Activated CD4-positive, alpha-beta memory T cell treated with anti-CD3 and anti-CD28 coated beads for 36 hours (primary cell): ENCODE measurements at regions not wholly inside any gene's neighbourhood (a gene's known extent, or its start where the extent isn't known, plus 50 kb on each side); places are given as distances from the start of the nearest gene placed in this dataset.
"Not testable (repeated sequence)": the region's sequence is repeated elsewhere in the genome, so short reads cannot be mapped to it uniquely, and the experiment has no call there.

Experiments used
- CTCF ChIA-PET: fragments of 350-600 bp; sonication (Branson Sonifier 250); formaldehyde crosslinking; loops from one replicate; lab custom pipeline; 2021; ENCODE audit warnings: antibody characterized with exemption, inconsistent platforms; lab: Charles Lee
- POLR2A ChIA-PET: fragments of 350-600 bp; sonication (Branson Sonifier 250); formaldehyde crosslinking; loops from one replicate; lab custom pipeline; 2021; ENCODE audit warnings: antibody characterized with exemption; lab: Charles Lee
- DNase-seq: peaks from one replicate; pipeline ENCODE4 v3.0.0-alpha.2; 2020
- H3K27ac Mint-ChIP-seq: one replicate; pipeline ENCODE4 v1.8.0; 2021; ENCODE audit warnings: mixed read lengths
- H3K27me3 Mint-ChIP-seq: one replicate; pipeline ENCODE4 v1.8.0; 2021; ENCODE audit warnings: mixed read lengths
- H3K36me3 Mint-ChIP-seq: one replicate; pipeline ENCODE4 v1.8.0; 2021; ENCODE audit warnings: mixed read lengths
- H3K4me1 Mint-ChIP-seq: one replicate; pipeline ENCODE4 v1.8.0; 2021; ENCODE audit warnings: low read depth, mixed read lengths
- H3K4me3 Mint-ChIP-seq: one replicate; pipeline ENCODE4 v1.8.0; 2021; ENCODE audit warnings: mild to moderate bottlenecking, mixed read lengths
- H3K9me3 Mint-ChIP-seq: one replicate; pipeline ENCODE4 v1.8.0; 2021; ENCODE audit warnings: mixed read lengths
- intact Hi-C: fragments of 100-400 bp; cut with micrococcal nuclease; formaldehyde crosslinking; loops from one replicate; pipeline ENCODE4 v1.15.1; 2023

GRCh38 chr18:39591649-39592048 lies 2026.1 kb upstream of the CELF4 start:
- ChIA-PET CTCF (no interaction called here), POLR2A (no interaction called here)
- Mint-ChIP-seq H3K27ac (no peak overlapping the region), H3K4me3 (no peak overlapping the region), H3K27me3 (no peaks in the 10 kb centered on the region), H3K36me3 (no peaks in the 10 kb centered on the region), H3K4me1 (no peaks in the 10 kb centered on the region), H3K9me3 (peaks cover 9% of the 10 kb centered on the region)
- intact Hi-C loops = no loop called here
- DNase-seq = no peak

DNA sequence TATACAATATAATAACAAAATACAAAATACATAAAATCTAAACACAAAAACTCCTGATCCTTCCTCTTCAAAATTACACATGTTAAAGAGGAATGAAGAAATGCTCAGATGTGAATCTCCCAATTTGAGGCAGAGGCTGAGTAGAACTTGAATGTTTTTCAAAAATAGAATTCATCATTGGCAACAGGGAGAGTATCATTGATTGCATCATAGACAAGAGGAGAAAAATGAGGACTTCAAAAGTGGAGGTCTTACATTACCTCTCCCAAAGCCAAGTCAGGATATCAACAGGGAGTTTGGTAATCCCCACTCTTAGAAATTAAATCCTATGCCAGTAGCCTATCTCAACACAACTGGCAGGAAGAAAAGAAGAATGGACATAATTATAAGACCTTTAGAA lies 2023.9 kb upstream of the CELF4 start:
- H3K27ac Mint-ChIP-seq = no peak overlapping the region
- DNase-seq = no peak
- H3K4me3 Mint-ChIP-seq = no peak overlapping the region
- peaks cover 13% of the 10 kb centered on the region for H3K9me3 Mint-ChIP-seq
- H3K27me3 Mint-ChIP-seq = no peaks in the 10 kb centered on the region
- no peaks in the 10 kb centered on the region for H3K36me3 Mint-ChIP-seq
- intact Hi-C loops = no loop called here
- ChIA-PET POLR2A (no interaction called here), CTCF (no interaction called here)
- H3K4me1 Mint-ChIP-seq = no peaks in the 10 kb centered on the region

DNA sequence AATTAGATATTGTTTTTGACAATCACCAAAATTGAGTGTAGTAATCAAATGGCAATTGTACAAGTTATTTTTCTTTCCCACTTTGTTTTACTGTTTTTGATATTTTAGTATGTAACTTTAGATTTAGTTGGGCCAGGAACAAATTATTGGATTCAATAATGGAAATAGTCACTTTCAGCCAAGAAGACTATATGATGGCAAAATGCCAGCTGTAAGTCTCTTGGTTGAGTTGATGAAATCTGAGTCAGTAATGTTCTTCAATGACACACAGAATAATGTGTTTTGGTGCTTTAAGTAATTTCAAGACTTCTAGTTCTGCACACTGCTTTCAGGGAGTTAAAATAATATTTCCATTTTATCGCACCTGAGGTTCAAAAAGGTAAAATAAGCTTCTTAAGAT lies 2022.0 kb upstream of the CELF4 start:
- POLR2A ChIA-PET = no interaction called here
- Mint-ChIP-seq H3K36me3 (no peaks in the 10 kb centered on the region), H3K27me3 (no peaks in the 10 kb centered on the region), H3K27ac (no peak overlapping the region), H3K4me3 (no peak overlapping the region), H3K9me3 (peaks cover 19% of the 10 kb centered on the region), H3K4me1 (no peaks in the 10 kb centered on the region)
- no peak for DNase-seq
- CTCF ChIA-PET = no interaction called here
- intact Hi-C loops = no loop called here

DNA sequence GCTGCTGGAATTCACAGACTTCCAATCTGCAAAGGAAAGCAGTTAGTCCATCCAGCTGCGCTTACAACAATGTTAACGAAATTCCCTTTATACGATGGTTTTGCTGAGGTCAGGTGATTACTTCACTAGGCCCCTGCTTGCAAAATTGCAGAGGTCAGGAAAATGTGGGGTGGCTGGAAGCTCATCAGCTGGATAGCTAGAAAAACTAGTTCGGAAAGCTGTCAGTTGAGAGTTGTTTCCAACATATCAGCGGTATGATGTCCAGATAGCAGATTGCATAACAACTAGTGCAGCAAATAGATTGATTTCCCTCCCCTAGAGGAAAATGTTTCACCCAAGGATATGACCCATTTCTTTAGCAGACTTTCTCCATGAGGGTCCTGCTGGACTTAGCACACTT lies 2021.1 kb upstream of the CELF4 start:
- no peaks in the 10 kb centered on the region for H3K36me3 Mint-ChIP-seq
- intact Hi-C loops = no loop called here
- no peaks in the 10 kb centered on the region for H3K27me3 Mint-ChIP-seq
- H3K27ac Mint-ChIP-seq = no peak overlapping the region
- DNase-seq = no peak
- no peaks in the 10 kb centered on the region for H3K4me1 Mint-ChIP-seq
- no peak overlapping the region for H3K4me3 Mint-ChIP-seq
- ChIA-PET POLR2A (no interaction called here), CTCF (no interaction called here)
- peaks cover 25% of the 10 kb centered on the region for H3K9me3 Mint-ChIP-seq

GRCh38 chr18:39574897-39575296 lies 2009.3 kb upstream of the CELF4 start:
- no peaks in the 10 kb centered on the region for H3K36me3 Mint-ChIP-seq
- H3K4me3 Mint-ChIP-seq = no peak overlapping the region
- H3K27me3 Mint-ChIP-seq = no peaks in the 10 kb centered on the region
- no peak for DNase-seq
- POLR2A ChIA-PET = no interaction called here
- no peak overlapping the region for H3K27ac Mint-ChIP-seq
- CTCF ChIA-PET = no interaction called here
- intact Hi-C loops = no loop called here
- H3K9me3 Mint-ChIP-seq = peaks cover 11% of the 10 kb centered on the region
- no peaks in the 10 kb centered on the region for H3K4me1 Mint-ChIP-seq

- H3K36me3 Mint-ChIP-seq = no peaks in the 10 kb centered on the region
- ChIA-PET POLR2A (no interaction called here), CTCF (no interaction called here)
- H3K9me3 Mint-ChIP-seq = peaks cover 9% of the 10 kb centered on the region
- H3K4me3 Mint-ChIP-seq = no peak overlapping the region
- no peak for DNase-seq
- H3K4me1 Mint-ChIP-seq = no peaks in the 10 kb centered on the region
- H3K27me3 Mint-ChIP-seq = no peaks in the 10 kb centered on the region
- no peak overlapping the region for H3K27ac Mint-ChIP-seq
- intact Hi-C loops = no loop called here
Observed at GRCh38 chr18:39571511-39571910, 2005.9 kb upstream of the CELF4 start.

DNA sequence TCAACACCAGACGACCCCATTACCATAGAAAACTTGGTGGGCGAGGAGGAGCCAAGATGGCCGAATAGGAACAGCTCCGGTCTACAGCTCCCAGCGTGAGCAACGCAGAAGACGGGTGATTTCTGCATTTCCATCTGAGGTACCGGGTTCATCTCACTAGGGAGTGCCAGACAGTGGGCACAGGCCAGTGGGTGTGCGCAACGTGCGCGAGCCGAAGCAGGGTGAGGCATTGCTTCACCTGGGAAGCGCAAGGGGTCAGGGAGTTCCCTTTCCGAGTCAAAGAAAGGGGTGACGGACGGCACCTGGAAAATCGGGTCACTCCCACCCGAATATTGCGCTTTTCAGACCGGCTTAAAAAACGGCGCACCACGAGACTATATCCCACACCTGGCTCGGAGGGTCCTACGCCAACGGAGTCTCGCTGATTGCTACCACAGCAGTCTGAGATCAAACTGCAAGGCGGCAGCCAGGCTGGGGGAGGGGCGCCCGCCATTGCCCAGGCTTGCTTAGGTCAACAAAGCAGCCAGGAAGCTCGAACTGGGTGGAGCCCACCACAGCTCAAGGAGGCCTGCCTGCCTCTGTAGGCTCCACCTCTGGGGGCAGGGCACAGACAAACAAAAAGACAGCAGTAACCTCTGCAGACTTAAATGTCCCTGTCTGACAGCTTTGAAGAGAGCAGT lies 2000.1 kb upstream of the CELF4 start:
- H3K36me3 Mint-ChIP-seq, H3K4me3 Mint-ChIP-seq, POLR2A ChIA-PET, H3K9me3 Mint-ChIP-seq, H3K27ac Mint-ChIP-seq, DNase-seq, CTCF ChIA-PET, intact Hi-C loops, H3K27me3 Mint-ChIP-seq, H3K4me1 Mint-ChIP-seq: not testable (repeated sequence)

- no peak overlapping the region for H3K27ac Mint-ChIP-seq
- intact Hi-C loops = no loop called here
- POLR2A ChIA-PET = no interaction called here
Observed at GRCh38 chr18:39564716-39565115, 1999.1 kb upstream of the CELF4 start.

GRCh38 chr18:39561126-39561525 lies 1995.5 kb upstream of the CELF4 start:
- no peaks in the 10 kb centered on the region for H3K27me3 Mint-ChIP-seq
- H3K4me1 Mint-ChIP-seq = no peaks in the 10 kb centered on the region
- ChIA-PET CTCF (no interaction called here), POLR2A (no interaction called here)
- no peaks in the 10 kb centered on the region for H3K36me3 Mint-ChIP-seq
- H3K4me3 Mint-ChIP-seq = no peak overlapping the region
- peaks cover 11% of the 10 kb centered on the region for H3K9me3 Mint-ChIP-seq
- DNase-seq = no peak
- H3K27ac Mint-ChIP-seq = no peak overlapping the region
- intact Hi-C loops = no loop called here

More at GRCh38 chr18:39564716-39565115, 1999.1 kb upstream of the CELF4 start:
- H3K9me3 Mint-ChIP-seq = peaks cover 6% of the 10 kb centered on the region
- no peaks in the 10 kb centered on the region for H3K4me1 Mint-ChIP-seq
- H3K36me3 Mint-ChIP-seq = no peaks in the 10 kb centered on the region
- no peak overlapping the region for H3K4me3 Mint-ChIP-seq
- no peaks in the 10 kb centered on the region for H3K27me3 Mint-ChIP-seq
- CTCF ChIA-PET = no interaction called here
- DNase-seq = no peak

GRCh38 chr18:39558658-39559057 lies 1993.1 kb upstream of the CELF4 start:
- POLR2A ChIA-PET = no interaction called here
- CTCF ChIA-PET = no interaction called here
- Mint-ChIP-seq H3K27ac (no peak overlapping the region), H3K4me1 (no peaks in the 10 kb centered on the region), H3K9me3 (peaks cover 5% of the 10 kb centered on the region), H3K4me3 (no peak overlapping the region), H3K27me3 (no peaks in the 10 kb centered on the region), H3K36me3 (no peaks in the 10 kb centered on the region)
- intact Hi-C loops = no loop called here
- no peak for DNase-seq

GRCh38 chr18:39555496-39555895 lies 1989.9 kb upstream of the CELF4 start:
- intact Hi-C loops = no loop called here
- H3K27me3 Mint-ChIP-seq = no peaks in the 10 kb centered on the region
- ChIA-PET POLR2A (no interaction called here), CTCF (no interaction called here)
- no peak for DNase-seq
- H3K27ac Mint-ChIP-seq = no peak overlapping the region
- H3K36me3 Mint-ChIP-seq = no peaks in the 10 kb centered on the region
- no peaks in the 10 kb centered on the region for H3K4me1 Mint-ChIP-seq
- peaks cover 5% of the 10 kb centered on the region for H3K9me3 Mint-ChIP-seq
- H3K4me3 Mint-ChIP-seq = no peak overlapping the region

DNA sequence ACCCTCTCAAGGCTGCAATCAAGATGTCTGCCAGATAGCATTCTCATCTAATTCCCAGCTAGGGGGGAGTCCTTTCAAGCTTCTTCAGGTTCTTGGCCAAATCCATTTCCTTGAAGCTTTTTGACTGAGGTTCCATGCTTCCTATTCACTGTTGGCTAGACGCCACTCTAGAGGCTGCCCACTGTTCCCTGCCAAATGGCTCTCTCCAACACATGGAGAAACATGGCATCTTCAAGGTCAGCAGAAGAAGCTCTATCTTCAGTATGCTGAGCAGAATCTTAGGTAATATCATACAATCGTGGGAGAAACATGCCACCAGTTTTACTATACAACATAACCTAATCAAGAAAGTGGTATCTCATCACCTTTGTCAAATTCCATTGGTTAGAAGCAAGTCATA lies 1985.1 kb upstream of the CELF4 start:
- Mint-ChIP-seq H3K4me1 (no peaks in the 10 kb centered on the region), H3K36me3 (no peaks in the 10 kb centered on the region), H3K27ac (no peak overlapping the region), H3K27me3 (no peaks in the 10 kb centered on the region), H3K4me3 (no peak overlapping the region), H3K9me3 (no peaks in the 10 kb centered on the region)
- intact Hi-C loops = no loop called here
- CTCF ChIA-PET = no interaction called here
- POLR2A ChIA-PET = no interaction called here
- no peak for DNase-seq

DNA sequence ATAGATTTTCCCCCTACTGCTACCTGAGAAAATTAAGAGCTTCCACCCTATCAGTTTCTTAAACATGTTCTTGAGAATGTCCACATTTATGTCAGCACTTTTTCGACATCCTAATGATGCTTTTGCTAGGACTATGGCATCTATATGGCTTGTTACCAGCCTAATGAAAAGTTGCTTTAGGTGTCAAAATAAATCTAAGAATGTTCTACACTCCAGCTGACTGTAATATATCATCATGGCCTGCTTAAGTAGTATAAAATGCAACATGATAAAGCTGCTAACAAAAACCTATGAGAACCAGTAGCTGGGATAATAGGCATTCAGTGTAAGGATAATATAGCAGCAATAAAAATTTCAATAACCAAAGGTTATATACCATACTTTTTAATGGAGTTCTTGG lies 1983.5 kb upstream of the CELF4 start:
- no peak for DNase-seq
- H3K4me3 Mint-ChIP-seq = no peak overlapping the region
- ChIA-PET POLR2A (no interaction called here), CTCF (no interaction called here)
- H3K27ac Mint-ChIP-seq = no peak overlapping the region
- H3K27me3 Mint-ChIP-seq = no peaks in the 10 kb centered on the region
- no peaks in the 10 kb centered on the region for H3K4me1 Mint-ChIP-seq
- H3K9me3 Mint-ChIP-seq = peaks cover 2% of the 10 kb centered on the region
- intact Hi-C loops = no loop called here
- no peaks in the 10 kb centered on the region for H3K36me3 Mint-ChIP-seq
